ENCODE measurements at regions not wholly inside any gene's neighbourhood (a gene's known extent, or its start where the extent isn't known, plus 50 kb on each side); places are given as distances from the start of the nearest gene placed in this dataset.

DNA sequence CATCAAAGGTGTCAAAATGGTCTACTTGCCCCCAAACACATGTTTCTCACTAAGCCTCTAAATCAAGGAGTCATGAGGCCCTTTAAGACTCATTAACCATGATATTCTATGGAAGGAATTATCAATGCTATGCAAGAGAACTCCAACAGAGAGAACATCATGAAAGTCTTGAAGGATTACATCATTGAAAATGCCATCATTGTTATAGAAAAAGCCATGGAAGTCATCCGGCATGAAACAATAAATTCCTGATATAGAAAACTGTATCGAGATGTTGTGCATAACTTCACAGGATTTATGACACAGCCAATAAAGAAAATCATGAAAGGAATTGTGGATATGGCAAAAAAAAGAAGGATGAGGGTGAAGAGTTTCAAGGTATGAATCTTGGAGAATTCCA is 1363.6 kb upstream of the CDH2 start:
- TF ChIP-seq, protein P1, sequence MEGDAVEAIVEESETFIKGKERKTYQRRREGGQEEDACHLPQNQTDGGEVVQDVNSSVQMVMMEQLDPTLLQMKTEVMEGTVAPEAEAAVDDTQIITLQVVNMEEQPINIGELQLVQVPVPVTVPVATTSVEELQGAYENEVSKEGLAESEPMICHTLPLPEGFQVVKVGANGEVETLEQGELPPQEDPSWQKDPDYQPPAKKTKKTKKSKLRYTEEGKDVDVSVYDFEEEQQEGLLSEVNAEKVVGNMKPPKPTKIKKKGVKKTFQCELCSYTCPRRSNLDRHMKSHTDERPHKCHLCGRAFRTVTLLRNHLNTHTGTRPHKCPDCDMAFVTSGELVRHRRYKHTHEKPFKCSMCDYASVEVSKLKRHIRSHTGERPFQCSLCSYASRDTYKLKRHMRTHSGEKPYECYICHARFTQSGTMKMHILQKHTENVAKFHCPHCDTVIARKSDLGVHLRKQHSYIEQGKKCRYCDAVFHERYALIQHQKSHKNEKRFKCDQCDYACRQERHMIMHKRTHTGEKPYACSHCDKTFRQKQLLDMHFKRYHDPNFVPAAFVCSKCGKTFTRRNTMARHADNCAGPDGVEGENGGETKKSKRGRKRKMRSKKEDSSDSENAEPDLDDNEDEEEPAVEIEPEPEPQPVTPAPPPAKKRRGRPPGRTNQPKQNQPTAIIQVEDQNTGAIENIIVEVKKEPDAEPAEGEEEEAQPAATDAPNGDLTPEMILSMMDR (IDR thresholded peaks at IDR 0.05; ENCODE audit: poor library complexity), result no peak
- TF ChIP-seq EZH2phosphoT487 (IDR thresholded peaks at IDR 0.05; ENCODE audit: low read depth, severe bottlenecking, unreplicated experiment) (no peak), EZH2 (IDR thresholded peaks at IDR 0.05; ENCODE audit: borderline replicate concordance) (no peak)

Data from hepatocyte (in vitro differentiated cells).